Activated effector memory CD4-positive, alpha-beta T cell treated with anti-CD3 and anti-CD28 coated beads, Interleukin-2, amount 50 U/mL, for 16 hours (primary cell): ENCODE measurements at regions not wholly inside any gene's neighbourhood (a gene's known extent, or its start where the extent isn't known, plus 50 kb on each side); places are given as distances from the start of the nearest gene placed in this dataset.
A peak's percentile ranks its signal among the peaks of the same experiment; 100 is the strongest.
"Not testable (repeated sequence)": the region's sequence is repeated elsewhere in the genome, so short reads cannot be mapped to it uniquely, and the experiment has no call there.

ENCODE experiments used
- DNase-seq: peaks from one replicate; pipeline ENCODE4 v3.0.0-alpha.2; 2020

GRCh38 chr2:446963-447530 is 159.2 kb upstream of the ALKAL2 start:
- DNase-seq, result no peak

- no peak for DNase-seq
Observed at GRCh38 chr2:446303-446874, 158.5 kb upstream of the ALKAL2 start.

DNA sequence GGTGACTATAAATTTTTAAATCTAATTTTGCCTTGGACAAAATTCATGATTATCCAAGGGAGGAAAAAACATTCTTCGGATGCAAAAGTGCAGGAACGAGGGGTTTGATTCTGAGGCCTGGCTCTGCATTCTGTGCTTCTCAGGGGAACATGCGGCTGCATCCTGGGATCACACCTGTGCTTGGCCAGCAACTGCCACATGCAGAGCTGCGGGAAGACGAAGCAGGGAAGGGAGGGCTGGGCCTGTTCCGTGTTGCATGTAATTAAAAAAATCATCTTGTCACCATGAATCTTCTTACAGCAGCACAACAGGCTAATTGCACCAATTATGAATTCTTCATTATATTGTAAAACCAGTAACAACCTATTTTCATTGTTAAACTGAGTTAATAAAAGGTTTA is 158.0 kb upstream of the ALKAL2 start:
- no peak for DNase-seq

GRCh38 chr2:444937-445884 is 157.3 kb upstream of the ALKAL2 start:
- no peak for DNase-seq

DNA sequence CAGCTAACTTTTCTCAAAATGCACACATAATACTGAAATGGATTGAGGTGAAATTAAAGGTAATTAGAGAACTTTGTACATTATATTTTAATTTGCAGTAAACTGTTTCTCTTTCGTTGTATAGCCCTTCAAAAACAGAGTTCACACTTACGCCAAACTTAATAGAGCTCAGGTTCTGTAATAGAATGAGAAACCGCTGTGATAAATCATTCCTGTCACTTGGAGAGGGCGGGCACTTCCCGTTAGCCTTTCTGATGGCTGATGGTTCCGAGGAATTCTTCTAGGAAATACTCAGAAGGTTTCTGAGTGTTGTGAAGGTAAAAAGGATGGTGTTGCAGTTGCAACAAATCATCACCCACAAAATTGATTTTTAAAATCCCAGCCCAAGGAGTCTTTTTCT is 155.8 kb upstream of the ALKAL2 start:
- DNase-seq, result no peak

DNA sequence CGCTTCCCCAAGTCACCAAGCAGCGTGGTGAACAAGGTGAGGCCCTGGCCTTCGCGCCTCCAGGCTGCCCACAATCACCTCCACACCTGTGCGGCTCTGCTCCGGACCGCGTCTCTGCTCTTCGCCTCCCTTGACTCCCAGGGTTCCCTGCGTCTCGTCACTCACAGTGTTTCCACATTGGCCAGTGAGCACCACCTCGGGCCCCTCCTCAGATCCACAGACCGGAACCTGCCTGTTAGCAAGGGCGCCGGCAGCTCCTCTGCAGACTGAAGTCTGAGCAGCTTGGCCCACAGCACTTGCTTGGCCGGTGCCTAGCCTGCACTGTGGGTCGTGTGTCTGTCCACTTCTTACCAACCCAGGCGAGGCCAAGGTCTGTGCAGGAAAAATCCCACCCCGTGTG is 155.3 kb upstream of the ALKAL2 start:
- DNase-seq, result no peak

- no peak for DNase-seq
Observed at GRCh38 chr2:441258-442022, 153.5 kb upstream of the ALKAL2 start.

DNA sequence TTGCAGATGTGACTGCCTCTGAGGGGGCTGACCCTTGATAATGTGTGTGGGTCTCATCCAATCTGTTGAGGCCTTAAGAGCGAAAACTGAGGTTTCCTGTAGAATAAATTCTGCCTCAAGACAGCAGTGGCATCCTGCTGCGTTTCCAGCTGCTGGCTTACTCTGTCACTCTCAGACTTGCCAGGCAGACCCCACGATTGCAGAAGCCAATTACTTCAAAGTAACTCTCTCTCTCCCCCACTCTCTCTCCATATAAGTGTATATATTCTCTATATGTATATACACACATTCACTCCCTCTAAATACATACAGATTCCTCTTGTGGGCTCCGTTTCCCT is 152.5 kb upstream of the ALKAL2 start:
- no peak for DNase-seq

DNA sequence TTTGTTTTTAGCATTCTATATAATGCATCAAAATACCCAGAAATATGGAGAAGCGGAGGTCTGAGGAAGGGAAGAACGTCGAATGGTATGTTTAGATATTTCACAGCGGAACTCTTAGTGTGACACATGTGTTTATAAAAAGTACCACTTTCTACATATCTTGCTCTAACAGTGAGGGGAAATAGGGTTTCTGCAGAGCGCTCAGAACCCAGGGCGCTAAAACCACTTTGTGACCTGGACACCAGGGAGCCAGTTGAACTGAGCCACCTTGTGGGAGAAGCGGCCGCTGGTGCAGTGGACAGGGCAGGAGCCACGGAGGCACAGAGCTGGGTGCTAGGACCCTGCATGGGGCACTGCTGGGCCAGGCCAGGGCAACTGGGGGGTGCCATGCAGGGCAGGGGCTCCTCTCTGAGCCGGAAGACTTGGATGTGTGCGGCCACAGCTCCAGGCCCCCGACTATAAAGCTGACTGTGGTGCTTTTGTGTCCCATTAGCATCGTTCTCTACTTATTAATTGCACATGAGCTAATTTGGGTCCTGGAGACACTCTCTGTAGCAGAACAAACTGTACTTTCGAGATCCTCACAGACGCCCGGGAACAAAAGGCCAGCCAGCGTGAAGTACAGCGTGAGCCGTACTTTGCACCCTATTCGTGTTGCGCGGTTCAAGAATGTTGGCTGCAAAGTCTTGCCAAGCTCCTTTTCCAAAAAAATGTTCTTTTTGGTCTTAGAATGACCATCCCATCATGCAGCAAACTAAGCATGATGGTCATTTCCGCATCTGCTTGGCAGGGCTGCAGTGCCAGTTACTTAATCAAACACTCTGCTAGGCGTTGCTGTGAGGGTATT is 151.9 kb upstream of the ALKAL2 start:
- DNase-seq, result no peak

- no peak for DNase-seq
Observed at GRCh38 chr2:439077-439476, 151.2 kb upstream of the ALKAL2 start.

GRCh38 chr2:437756-438393 is 150.0 kb upstream of the ALKAL2 start:
- DNase-seq, result peak; percentile 82

GRCh38 chr2:437180-437579 is 149.3 kb upstream of the ALKAL2 start:
- no peak for DNase-seq

- no peak for DNase-seq
Observed at GRCh38 chr2:436205-436604, 148.3 kb upstream of the ALKAL2 start.

DNA sequence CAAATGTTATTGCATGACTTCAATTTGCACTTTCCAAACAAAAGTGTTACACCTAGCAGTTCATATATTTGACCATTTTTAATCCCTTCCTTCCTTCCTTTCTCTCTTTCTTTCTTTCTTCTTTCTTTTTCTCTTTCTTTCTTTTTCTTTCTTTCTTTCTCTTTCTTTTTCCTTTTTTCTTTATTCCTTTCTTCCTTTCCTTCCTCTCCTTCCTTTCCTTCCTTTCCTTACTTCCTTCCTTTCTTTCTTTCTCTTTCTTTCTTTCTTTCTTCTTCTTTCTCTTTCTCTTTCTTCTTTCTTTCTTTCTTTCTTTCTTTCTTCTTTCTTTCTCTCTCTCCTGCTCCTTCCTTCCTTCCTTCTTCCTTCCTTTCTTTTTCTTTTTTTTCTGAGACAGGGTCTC is 146.7 kb upstream of the ALKAL2 start:
- DNase-seq, result no peak

GRCh38 chr2:433216-433615 is 145.3 kb upstream of the ALKAL2 start:
- DNase-seq, result no peak

DNA sequence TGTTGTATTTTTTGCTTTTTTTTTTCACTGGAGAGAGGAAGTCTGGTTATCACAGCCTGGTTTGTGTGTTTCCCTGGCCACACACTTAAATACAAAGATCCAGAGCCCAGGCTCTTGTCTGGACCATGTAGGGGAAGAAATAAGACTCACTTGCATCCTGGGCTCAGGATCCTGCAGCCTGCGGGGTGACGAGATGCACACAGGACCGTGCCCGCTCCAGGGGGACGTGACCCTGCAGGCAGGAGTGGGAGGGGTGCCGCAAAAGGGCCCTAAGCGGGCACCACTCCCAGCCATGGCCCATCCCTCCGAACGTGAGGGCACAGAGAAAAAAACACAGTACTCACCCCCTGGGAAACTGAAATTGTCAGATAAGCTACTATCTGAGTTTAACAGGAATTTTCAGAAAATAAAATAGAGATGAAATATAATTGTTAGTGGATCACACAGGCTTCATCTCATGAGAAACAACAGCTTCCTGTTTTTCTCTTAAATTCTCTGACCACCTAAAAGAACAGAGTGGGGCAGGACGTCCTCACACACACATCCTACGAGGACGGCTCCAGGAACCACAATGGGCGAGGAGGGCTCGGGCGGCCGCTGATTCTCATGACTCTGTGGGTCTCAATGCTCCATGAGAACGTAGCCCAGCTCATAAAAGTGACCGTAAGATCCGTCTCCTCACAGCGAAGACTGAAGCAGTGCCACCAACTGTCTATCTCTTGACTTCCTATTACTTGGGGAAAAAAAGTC is 142.6 kb upstream of the ALKAL2 start:
- no peak for DNase-seq

DNA sequence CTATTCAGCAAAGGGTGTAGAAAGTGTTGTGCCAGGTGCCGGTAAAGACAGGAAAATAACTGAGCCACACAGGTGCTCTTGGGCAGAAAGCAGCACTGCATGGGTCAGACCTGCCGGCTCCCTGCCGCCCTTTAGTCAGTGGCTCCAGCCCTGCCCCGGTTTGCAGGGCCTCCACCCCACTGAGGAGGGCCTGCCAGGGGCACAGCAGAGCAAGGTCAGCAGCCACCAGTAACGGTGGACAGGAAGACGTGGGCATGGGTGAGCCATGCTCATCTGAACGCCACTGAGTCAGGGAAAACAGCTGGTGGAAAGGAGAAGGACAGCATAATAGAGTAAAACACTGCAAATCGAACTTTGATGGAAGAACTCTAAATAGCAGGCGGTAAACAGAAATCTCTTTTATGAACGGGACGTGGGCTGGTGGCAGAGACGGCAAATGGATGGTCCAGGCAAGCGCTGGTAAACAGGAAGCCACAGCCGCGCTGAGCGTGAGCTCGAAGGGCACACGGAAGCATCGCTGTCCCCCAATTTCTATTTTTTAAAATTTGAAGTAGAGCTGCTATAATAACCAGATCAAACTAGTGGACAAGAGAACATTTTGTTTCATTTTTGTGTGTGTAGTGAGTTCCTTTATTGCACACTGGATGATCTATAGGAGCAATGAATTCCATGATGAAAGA is 141.8 kb upstream of the ALKAL2 start:
- DNase-seq, result no peak

- DNase-seq, result no peak
Observed at GRCh38 chr2:429142-429541, 141.3 kb upstream of the ALKAL2 start.

- DNase-seq, result no peak
Observed at GRCh38 chr2:428591-428990, 140.7 kb upstream of the ALKAL2 start.

DNA sequence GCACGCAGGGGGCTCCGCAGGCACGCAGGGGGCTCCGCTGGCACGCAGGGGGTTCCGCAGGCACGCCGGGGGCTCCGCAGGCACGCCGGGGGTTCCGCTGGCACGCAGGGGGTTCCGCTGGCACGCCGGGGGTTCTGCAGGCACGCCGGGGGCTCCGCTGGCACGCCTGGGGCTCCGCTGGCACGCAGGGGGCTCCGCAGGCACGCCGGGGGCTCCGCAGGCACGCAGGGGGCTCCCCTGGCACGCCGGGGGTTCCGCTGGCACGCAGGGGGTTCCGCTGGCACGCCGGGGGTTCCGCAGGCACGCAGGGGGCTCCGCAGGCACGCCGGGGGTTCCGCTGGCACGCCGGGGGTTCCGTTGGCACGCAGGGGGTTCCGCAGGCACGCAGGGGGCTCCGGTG is 138.8 kb upstream of the ALKAL2 start:
- not testable (repeated sequence) for DNase-seq

- DNase-seq, result no peak
Observed at GRCh38 chr2:425947-426346, 138.1 kb upstream of the ALKAL2 start.
